Testis (tissue), 2 donors: ENCODE measurements at regions not wholly inside any gene's neighbourhood (a gene's known extent, or its start where the extent isn't known, plus 50 kb on each side); places are given as distances from the start of the nearest gene placed in this dataset.

Experiments
- POLR2A ChIP-seq: fragments of 450-650 bp; IDR thresholded peaks from one replicate; pipeline ENCODE4 v1.6.1; 2017; ENCODE audit warnings: antibody characterized with exemption, mild to moderate bottlenecking, moderate library complexity
- TF ChIP-seq, protein P1 (sequence below), 3 experiments: fragments of 450-650 bp in 2 of 3; fragments of 200-600 bp in 1 of 3; sonication (generic) in 1 of 3; IDR thresholded peaks; one replicate each; pipeline ENCODE4 v1.5.1; 2016 to 2019; ENCODE audit warnings: antibody characterized with exemption in 3 of 3, mild to moderate bottlenecking in 2 of 3, moderate library complexity in 1 of 3

DNA sequence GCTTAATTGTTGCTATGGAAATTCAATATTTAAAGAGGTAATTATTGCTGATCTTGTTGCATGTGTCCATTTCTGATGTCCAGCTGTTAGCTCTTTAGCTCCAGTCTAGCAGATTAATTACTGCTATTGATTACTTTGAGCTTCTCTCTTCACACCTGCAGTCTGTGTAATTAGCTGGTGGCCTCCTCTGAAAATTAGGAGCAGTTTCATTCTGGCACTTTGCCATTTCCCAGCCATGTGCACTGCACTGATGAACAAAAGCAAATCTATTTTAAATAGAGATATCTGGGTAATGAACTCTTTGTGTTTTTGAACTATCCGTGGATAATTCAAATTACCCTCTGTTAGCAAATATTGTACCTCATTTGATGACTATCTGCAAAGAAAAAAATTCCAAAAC, 275.9 kb downstream of the RNF144B start:
- TF ChIP-seq, protein P1, sequence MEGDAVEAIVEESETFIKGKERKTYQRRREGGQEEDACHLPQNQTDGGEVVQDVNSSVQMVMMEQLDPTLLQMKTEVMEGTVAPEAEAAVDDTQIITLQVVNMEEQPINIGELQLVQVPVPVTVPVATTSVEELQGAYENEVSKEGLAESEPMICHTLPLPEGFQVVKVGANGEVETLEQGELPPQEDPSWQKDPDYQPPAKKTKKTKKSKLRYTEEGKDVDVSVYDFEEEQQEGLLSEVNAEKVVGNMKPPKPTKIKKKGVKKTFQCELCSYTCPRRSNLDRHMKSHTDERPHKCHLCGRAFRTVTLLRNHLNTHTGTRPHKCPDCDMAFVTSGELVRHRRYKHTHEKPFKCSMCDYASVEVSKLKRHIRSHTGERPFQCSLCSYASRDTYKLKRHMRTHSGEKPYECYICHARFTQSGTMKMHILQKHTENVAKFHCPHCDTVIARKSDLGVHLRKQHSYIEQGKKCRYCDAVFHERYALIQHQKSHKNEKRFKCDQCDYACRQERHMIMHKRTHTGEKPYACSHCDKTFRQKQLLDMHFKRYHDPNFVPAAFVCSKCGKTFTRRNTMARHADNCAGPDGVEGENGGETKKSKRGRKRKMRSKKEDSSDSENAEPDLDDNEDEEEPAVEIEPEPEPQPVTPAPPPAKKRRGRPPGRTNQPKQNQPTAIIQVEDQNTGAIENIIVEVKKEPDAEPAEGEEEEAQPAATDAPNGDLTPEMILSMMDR (IDR thresholded peaks at IDR 0.05): no peak
- no peak for TF ChIP-seq POLR2A
